Testis (tissue), 2 donors: ENCODE measurements at regions not wholly inside any gene's neighbourhood (a gene's known extent, or its start where the extent isn't known, plus 50 kb on each side); places are given as distances from the start of the nearest gene placed in this dataset.

Experiments
- CTCF ChIP-seq, 3 experiments: fragments of 450-650 bp in 2 of 3; fragments of 200-600 bp in 1 of 3; sonication (generic) in 1 of 3; IDR thresholded peaks; one replicate each; pipeline ENCODE4 v1.5.1; 2016 to 2019; ENCODE audit warnings: antibody characterized with exemption in 3 of 3, mild to moderate bottlenecking in 2 of 3, moderate library complexity in 1 of 3
- POLR2A ChIP-seq: fragments of 450-650 bp; IDR thresholded peaks from one replicate; pipeline ENCODE4 v1.6.1; 2017; ENCODE audit warnings: antibody characterized with exemption, mild to moderate bottlenecking, moderate library complexity

- no peak for TF ChIP-seq CTCF (IDR thresholded peaks at IDR 0.05)
- no peak for TF ChIP-seq POLR2A
Measured at GRCh38 chr12:115868624-115869023, 408.9 kb downstream of the MED13L start.
